ENCODE measurements at regions not wholly inside any gene's neighbourhood (a gene's known extent, or its start where the extent isn't known, plus 50 kb on each side); places are given as distances from the start of the nearest gene placed in this dataset.

GRCh38 chr2:126764686-126765265 lies 108.8 kb downstream of the GYPC start:
- CTCF ChIA-PET: interaction anchor here (0.9 kb wide), 1 partner anchor 12 kb away, joined by 4 read pairs; no protein-coding TSS in a partner anchor
- no peak overlapping the region for H3K27ac ChIP-seq
- TF ChIP-seq POLR2AphosphoS2 (conservative IDR thresholded peaks at IDR 0.05; ENCODE audit: low read length) (no peak), CHD4 (IDR thresholded peaks at IDR 0.05; ENCODE audit: borderline replicate concordance) (no peak), RFX5 (IDR thresholded peaks at IDR 0.05) (no peak), SMC3 (IDR thresholded peaks at IDR 0.05) (no peak), RAD21 (conservative IDR thresholded peaks at IDR 0.05 in 1 of 2, IDR thresholded peaks at IDR 0.05 in 1 of 2) (no peak), SREBF2 (IDR thresholded peaks at IDR 0.05) (no peak), FOSL2 (IDR thresholded peaks at IDR 0.05) (no peak), FOSL2 (CRISPR knock-in tag; IDR thresholded peaks at IDR 0.05) (no peak), RCOR1 (IDR thresholded peaks at IDR 0.05; ENCODE audit: low read depth, low read length) (no peak), REST (IDR thresholded peaks at IDR 0.05) (no peak), CEBPB (IDR thresholded peaks at IDR 0.05) (no peak)
- FAIRE-seq (no peak), ATAC-seq (no peak), DNase-seq (ENCODE audit: low read depth in 1 of 2, low spot score in 1 of 2) (no peak)
- POLR2A ChIA-PET: no interaction called here
- WGBS (ENCODE audit: missing lambda C conversion rate): 1% methylated on average over 3 of the region's 3 CpGs
- no peaks in the 10 kb centered on the region for H3K9me3 ChIP-seq
- no peak overlapping the region for H3K4me3 ChIP-seq
- H3K4me1 ChIP-seq: no peaks in the 10 kb centered on the region
- no peak overlapping the region for H3K4me2 ChIP-seq

DNA sequence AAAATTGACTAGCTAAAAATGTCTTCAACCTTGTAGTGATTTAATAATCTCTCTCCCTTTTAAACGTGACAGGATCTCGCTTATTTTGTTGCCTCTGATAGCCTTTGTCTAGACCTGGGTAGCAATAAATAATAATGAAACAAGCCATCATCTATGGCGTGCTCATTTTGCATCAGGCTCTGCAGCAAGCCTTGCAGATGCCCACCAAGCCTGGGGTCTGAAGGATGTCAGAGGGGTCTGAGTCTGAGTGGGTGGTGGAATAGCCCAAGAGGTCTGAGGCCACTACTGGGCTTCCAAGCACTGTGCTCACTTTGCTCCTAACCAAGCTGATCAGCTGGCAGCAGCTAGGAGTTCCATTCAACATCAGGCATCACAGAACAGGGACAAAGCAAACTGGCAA lies 109.4 kb downstream of the GYPC start:
- ChIA-PET CTCF (interaction anchor here (0.9 kb wide), 1 partner anchor 12 kb away, joined by 4 read pairs; no protein-coding TSS in a partner anchor), POLR2A (no interaction called here)
- no peaks in the 10 kb centered on the region for H3K9me3 ChIP-seq
- H3K4me3 ChIP-seq: no peak overlapping the region
- ATAC-seq (no peak), FAIRE-seq (no peak), DNase-seq (ENCODE audit: low read depth in 1 of 2, low spot score in 1 of 2) (no peak)
- H3K4me1 ChIP-seq: no peaks in the 10 kb centered on the region
- no peak for TF ChIP-seq NPAS2 (CRISPR knock-in tag; IDR thresholded peaks at IDR 0.05; ENCODE audit: borderline replicate concordance)
- TF ChIP-seq, protein P1, sequence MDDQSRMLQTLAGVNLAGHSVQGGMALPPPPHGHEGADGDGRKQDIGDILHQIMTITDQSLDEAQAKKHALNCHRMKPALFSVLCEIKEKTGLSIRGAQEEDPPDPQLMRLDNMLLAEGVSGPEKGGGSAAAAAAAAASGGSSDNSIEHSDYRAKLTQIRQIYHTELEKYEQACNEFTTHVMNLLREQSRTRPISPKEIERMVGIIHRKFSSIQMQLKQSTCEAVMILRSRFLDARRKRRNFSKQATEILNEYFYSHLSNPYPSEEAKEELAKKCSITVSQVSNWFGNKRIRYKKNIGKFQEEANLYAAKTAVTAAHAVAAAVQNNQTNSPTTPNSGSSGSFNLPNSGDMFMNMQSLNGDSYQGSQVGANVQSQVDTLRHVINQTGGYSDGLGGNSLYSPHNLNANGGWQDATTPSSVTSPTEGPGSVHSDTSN (IDR thresholded peaks at IDR 0.05): no peak
- no peak for TF ChIP-seq HDAC2 (IDR thresholded peaks at IDR 0.05)
- no peak for TF ChIP-seq EHF (CRISPR knock-in tag; IDR thresholded peaks at IDR 0.05)
- no peak for TF ChIP-seq HOXB5 (CRISPR knock-in tag; IDR thresholded peaks at IDR 0.05)
- no peak for TF ChIP-seq HEYL (CRISPR knock-in tag; IDR thresholded peaks at IDR 0.05)
- TF ChIP-seq MYC (IDR thresholded peaks at IDR 0.05; ENCODE audit: borderline replicate concordance, low read length): no peak
- H3K27ac ChIP-seq: no peak overlapping the region
- no peak overlapping the region for H3K4me2 ChIP-seq
- 0% methylated on average over 3 of the region's 3 CpGs for WGBS (ENCODE audit: missing lambda C conversion rate)

GRCh38 chr2:126766295-126766968 lies 110.5 kb downstream of the GYPC start:
- DNase-seq (ENCODE audit: low read depth in 1 of 2, low spot score in 1 of 2): no peak
- ChIA-PET CTCF (no interaction called here), POLR2A (no interaction called here)
- TF ChIP-seq HEYL (CRISPR knock-in tag; IDR thresholded peaks at IDR 0.05) (no peak), RCOR1 (IDR thresholded peaks at IDR 0.05; ENCODE audit: low read depth, low read length) (no peak), CHD4 (IDR thresholded peaks at IDR 0.05; ENCODE audit: borderline replicate concordance) (no peak), ZNF302 (CRISPR knock-in tag; IDR thresholded peaks at IDR 0.05) (no peak), HDAC2 (IDR thresholded peaks at IDR 0.05) (no peak), TP53 (CRISPR knock-in tag; IDR thresholded peaks at IDR 0.05) (no peak), EHF (CRISPR knock-in tag; IDR thresholded peaks at IDR 0.05) (no peak), BHLHE40 (IDR thresholded peaks at IDR 0.05; ENCODE audit: low read depth, low read length) (no peak), ELK1 (IDR thresholded peaks at IDR 0.05; ENCODE audit: low read depth, low read length) (no peak), CEBPB (IDR thresholded peaks at IDR 0.05) (no peak), FOSB (CRISPR knock-in tag; IDR thresholded peaks at IDR 0.05) (no peak), EHMT2 (IDR thresholded peaks at IDR 0.05; ENCODE audit: low read depth) (no peak), FOSL2 (IDR thresholded peaks at IDR 0.05) (no peak), FOSL2 (CRISPR knock-in tag; IDR thresholded peaks at IDR 0.05) (no peak), KDM5A (IDR thresholded peaks at IDR 0.05) (no peak), POLR2A (IDR thresholded peaks at IDR 0.05; ENCODE audit: low read length) (no peak)
- TF ChIP-seq, protein P2, sequence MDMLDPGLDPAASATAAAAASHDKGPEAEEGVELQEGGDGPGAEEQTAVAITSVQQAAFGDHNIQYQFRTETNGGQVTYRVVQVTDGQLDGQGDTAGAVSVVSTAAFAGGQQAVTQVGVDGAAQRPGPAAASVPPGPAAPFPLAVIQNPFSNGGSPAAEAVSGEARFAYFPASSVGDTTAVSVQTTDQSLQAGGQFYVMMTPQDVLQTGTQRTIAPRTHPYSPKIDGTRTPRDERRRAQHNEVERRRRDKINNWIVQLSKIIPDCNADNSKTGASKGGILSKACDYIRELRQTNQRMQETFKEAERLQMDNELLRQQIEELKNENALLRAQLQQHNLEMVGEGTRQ (IDR thresholded peaks at IDR 0.05): no peak
- H3K4me1 ChIP-seq: no peaks in the 10 kb centered on the region
- H3K4me2 ChIP-seq: no peak overlapping the region
- 4% methylated on average over 6 of the region's 7 CpGs for WGBS (ENCODE audit: missing lambda C conversion rate)
- ATAC-seq: no peak
- FAIRE-seq: no peak
- no peak overlapping the region for H3K4me3 ChIP-seq
- no peak overlapping the region for H3K27ac ChIP-seq
- no peaks in the 10 kb centered on the region for H3K9me3 ChIP-seq
